GM12874 (cell line): ENCODE measurements at regions not wholly inside any gene's neighbourhood (a gene's known extent, or its start where the extent isn't known, plus 50 kb on each side); places are given as distances from the start of the nearest gene placed in this dataset.

Source experiments
- TF ChIP-seq, protein P1 (sequence below): IDR thresholded peaks from 2 replicates; pipeline ENCODE4 v1.5.1; 2011; ENCODE audit warnings: low read depth, mild to moderate bottlenecking, control low read depth, low read length, moderate library complexity; ENCODE audit not compliant: insufficient read depth

DNA sequence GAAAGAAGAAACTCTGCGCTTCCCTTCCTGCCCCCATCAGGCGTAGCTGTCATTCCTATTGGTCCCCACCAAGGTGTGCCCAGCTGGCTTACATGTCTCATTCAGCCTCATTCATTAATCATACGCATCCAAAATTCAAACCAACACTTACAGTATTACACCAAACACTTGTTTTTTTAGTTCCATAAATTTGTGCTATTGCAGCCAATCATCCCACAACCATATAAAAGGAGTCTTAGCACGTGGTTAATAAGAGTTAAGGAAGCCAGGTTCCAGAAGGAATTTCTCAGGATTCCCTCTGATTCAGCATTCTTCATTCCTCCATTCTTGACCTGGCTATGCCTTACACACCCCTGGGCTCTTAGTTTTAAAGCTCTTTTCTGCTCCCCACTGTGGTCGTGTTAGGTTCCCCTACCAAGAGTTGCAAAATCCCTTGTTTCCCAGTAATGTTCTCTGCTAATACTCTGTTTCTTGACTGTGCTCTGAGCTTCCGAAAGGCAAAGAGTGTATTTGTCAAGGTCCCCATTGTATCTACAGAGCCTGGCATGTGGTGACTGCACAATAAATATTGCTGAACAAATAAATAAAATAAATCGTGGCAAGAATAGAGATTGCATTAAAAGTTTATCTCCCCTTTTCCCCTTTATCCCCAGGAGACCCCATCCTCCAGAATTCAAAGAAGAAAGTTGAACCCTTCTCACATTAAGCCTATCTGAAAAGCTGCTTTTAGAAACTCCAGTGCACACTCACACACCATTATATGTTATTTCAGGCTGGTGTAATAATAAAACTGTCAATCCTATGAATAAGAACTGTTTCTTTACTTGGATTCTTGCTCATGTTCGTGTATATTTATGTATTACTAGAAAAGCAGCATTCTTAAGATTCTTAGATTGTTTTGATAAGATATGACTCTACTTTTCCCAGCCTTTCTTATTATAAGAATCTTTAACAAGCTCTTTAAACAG is 514.4 kb downstream of the INHBA start:
- TF ChIP-seq, protein P1, sequence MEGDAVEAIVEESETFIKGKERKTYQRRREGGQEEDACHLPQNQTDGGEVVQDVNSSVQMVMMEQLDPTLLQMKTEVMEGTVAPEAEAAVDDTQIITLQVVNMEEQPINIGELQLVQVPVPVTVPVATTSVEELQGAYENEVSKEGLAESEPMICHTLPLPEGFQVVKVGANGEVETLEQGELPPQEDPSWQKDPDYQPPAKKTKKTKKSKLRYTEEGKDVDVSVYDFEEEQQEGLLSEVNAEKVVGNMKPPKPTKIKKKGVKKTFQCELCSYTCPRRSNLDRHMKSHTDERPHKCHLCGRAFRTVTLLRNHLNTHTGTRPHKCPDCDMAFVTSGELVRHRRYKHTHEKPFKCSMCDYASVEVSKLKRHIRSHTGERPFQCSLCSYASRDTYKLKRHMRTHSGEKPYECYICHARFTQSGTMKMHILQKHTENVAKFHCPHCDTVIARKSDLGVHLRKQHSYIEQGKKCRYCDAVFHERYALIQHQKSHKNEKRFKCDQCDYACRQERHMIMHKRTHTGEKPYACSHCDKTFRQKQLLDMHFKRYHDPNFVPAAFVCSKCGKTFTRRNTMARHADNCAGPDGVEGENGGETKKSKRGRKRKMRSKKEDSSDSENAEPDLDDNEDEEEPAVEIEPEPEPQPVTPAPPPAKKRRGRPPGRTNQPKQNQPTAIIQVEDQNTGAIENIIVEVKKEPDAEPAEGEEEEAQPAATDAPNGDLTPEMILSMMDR, result no peak

DNA sequence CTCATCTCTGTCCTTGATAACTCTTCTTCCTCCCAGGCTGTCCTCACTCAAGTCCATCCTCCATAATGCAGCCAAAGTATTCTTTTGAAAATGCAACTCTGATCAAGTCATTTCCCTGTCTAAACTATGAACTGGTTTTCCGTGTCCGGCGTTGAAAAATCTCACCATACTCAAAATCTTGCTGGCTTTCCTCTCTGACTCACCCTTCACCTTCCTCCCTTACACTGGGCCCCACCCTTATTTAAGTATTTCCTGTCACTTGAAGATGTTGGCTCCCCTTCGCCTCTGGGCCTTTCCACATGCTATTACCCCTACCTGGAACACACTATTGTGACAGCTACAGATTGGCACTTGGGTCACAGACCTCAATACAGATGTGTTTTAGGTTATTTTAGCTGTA is 515.6 kb downstream of the INHBA start:
- TF ChIP-seq, protein P1, result no peak

DNA sequence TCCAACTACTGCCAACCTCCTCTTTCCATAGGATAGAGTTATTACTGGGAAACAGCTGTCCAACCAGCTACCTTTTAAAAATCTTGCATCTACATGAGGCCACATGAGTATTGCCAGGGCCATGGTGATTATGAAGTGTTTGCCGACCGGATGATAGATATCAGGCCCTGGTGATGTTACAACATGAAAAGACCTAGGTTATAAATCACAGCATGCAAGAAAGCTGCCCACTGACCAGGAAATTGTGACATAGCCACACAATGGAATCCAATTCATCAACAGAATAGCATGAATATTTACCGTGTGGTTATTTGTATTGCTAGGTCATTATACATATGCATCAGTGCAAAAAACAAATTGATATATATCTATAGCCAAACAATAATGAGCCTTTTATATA is 517.0 kb downstream of the INHBA start:
- TF ChIP-seq, protein P1, result no peak

DNA sequence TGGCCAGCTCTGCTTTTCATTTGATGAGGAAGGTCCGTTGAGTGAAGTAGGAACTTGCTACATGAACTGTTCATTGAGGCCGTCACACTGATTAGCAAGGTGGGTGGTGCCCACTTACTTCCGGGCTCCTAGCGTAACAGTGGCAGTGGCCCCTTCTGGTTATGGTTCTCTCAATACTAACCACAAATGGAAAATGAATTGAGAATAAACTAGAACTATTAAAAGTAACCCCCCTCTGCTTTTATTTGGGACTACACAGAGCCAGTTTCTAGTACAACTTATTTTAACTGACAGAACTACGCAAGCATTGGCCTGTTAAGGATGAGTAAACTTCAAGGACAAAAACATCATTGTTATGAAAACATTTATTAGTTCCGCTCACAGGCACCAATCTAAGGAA is 519.1 kb downstream of the INHBA start:
- TF ChIP-seq, protein P1, result no peak

DNA sequence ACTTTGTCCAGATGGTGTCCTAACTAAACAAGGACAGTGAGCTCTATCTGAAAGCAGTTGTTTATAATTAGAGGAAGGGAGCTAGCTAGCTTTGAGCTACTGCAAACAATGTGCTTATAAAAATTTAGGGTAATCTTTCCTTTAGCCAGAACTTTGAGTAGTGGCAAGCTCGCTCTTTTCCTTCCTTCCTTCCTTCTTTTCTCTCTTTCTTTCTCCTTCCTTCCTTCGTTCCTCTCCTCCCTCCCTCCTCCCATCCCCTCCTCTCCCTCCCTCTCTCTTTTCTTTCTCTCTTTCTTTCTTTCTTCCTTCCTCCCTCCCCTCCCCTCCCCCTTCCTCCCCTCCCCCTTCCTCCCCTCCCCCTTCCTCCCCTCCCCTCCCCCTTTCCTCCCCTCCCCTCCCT is 520.1 kb downstream of the INHBA start:
- TF ChIP-seq, protein P1, result no peak

DNA sequence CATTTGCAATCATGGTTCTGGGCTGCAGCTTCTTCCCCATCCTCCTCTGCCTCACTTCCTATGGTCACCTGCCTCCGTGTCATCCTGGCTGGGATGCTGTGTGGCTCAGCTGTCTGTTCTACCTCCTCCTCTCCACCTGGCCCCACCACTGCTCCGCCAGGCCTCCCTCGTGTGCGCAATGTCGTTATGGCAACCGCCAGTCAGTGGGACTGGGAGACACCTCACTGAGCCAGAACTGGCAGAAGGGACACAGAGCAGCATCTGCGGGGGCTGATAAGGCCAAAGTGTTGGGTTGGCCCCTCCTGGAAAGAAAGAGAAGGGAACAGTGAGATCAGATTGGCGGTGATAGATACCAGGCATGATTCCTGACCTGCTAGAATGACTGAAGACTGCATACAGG is 527.5 kb downstream of the INHBA start:
- TF ChIP-seq, protein P1, result no peak

DNA sequence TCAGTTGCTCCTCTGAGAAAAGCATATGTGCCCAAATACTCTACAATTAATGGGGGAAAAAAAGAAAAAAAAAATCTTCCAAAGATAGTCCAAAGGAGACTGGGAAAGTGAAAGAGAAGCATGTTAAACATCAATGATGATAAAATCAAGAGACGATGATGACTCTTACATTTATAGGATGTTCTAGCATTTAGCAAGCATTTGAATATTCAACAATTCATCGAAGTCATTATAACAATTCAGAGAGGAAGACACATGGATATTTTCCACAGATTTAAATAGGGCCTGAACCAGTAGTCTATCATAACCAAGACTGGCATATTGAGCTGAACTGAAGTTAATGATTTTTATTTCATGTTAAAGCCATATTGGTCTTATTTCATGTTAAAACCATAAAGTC is 528.4 kb downstream of the INHBA start:
- TF ChIP-seq, protein P1, result no peak
